Natural killer cell (primary cell): ENCODE measurements at regions not wholly inside any gene's neighbourhood (a gene's known extent, or its start where the extent isn't known, plus 50 kb on each side); places are given as distances from the start of the nearest gene placed in this dataset.

Experiments
- ATAC-seq, 3 donors: fragments of 150-1000 bp in 2 of 3; fragments of 200-7000 bp in 1 of 3; cut with Tn5 transposase; 1 replicate in 1 of 3; 2 replicates in 2 of 3; pipeline ENCODE4 v1.10.0; 2021; ENCODE audit warnings: mild to moderate bottlenecking in 2 of 3, moderate library complexity in 2 of 3
- DNase-seq, 2 donors: peaks; one replicate each; pipeline versions ENCODE4 v3.0.0 to v3.0.0-alpha.2; 2013 to 2021; ENCODE audit warnings: mixed read lengths in 1 of 2
- H3K27ac ChIP-seq: one replicate; pipeline ENCODE4 v1.5.1; 2013; ENCODE audit warnings: mild to moderate bottlenecking, low read length
- H3K27me3 ChIP-seq: one replicate; pipeline ENCODE4 v1.6.1; 2013; ENCODE audit warnings: low read length; ENCODE audit not compliant: control insufficient read depth, insufficient read depth
- H3K36me3 ChIP-seq: one replicate; pipeline ENCODE4 v1.6.1; 2013; ENCODE audit warnings: low read length; ENCODE audit not compliant: control insufficient read depth, insufficient read depth
- H3K4me1 ChIP-seq: one replicate; pipeline ENCODE4 v1.6.1; 2013; ENCODE audit warnings: low read length; ENCODE audit not compliant: control insufficient read depth, insufficient read depth
- H3K4me3 ChIP-seq: one replicate; pipeline ENCODE4 v1.5.1; 2013; ENCODE audit warnings: low read length
- H3K9me3 ChIP-seq: one replicate; pipeline ENCODE4 v1.6.1; 2013; ENCODE audit warnings: low read length; ENCODE audit not compliant: control insufficient read depth, insufficient read depth
- H3K27ac Mint-ChIP-seq, 2 donors: one replicate each; pipeline ENCODE4 v1.8.0; 2022; ENCODE audit warnings: mild to moderate bottlenecking in 2 of 2, mixed read lengths in 2 of 2, moderate library complexity in 1 of 2
- H3K27me3 Mint-ChIP-seq, 2 donors: one replicate each; pipeline ENCODE4 v1.8.0; 2022; ENCODE audit warnings: low read depth in 2 of 2, mixed read lengths in 2 of 2
- H3K36me3 Mint-ChIP-seq: one replicate; pipeline ENCODE4 v1.8.0; 2022; ENCODE audit warnings: mixed read lengths
- H3K4me1 Mint-ChIP-seq, 2 donors: one replicate each; pipeline ENCODE4 v1.8.0; 2022; ENCODE audit warnings: mixed read lengths in 2 of 2
- H3K4me3 Mint-ChIP-seq: one replicate; pipeline ENCODE4 v1.8.0; 2022; ENCODE audit warnings: mild to moderate bottlenecking, moderate library complexity, mixed read lengths
- H3K9me3 Mint-ChIP-seq, 2 donors: one replicate each; pipeline ENCODE4 v1.8.0; 2022; ENCODE audit warnings: mixed read lengths in 2 of 2
- CTCF ChIP-seq: fragments of 200-600 bp; IDR thresholded peaks from one replicate; pipeline ENCODE4 v1.8.0; 2022; ENCODE audit warnings: antibody characterized with exemption
- WGBS: methylation state at CpG from one replicate; pipeline ENCODE4 v1.1.7; 2013; ENCODE audit warnings: missing lambda C conversion rate; ENCODE audit not compliant: insufficient coverage; 5-methylcytosine and 5-hydroxymethylcytosine counted together
- intact Hi-C: fragments of 100-400 bp; cut with micrococcal nuclease; formaldehyde crosslinking; loops from one replicate; pipeline ENCODE4 v1.14.2; 2022

- intact Hi-C loops = no loop called here
- Histone ChIP-seq H3K9me3 (no peaks in the 10 kb centered on the region), H3K27me3 (no peaks in the 10 kb centered on the region), H3K4me3 (no peak overlapping the region), H3K36me3 (no peaks in the 10 kb centered on the region), H3K4me1 (no peaks in the 10 kb centered on the region), H3K27ac (no peak overlapping the region)
- no peak for DNase-seq
- Mint-ChIP-seq H3K27me3 (peaks cover 0 to under 1% of the 10 kb centered on the region in 2 donors), H3K9me3 (no peaks in the 10 kb centered on the region), H3K4me1 (no peaks in the 10 kb centered on the region), H3K27ac (no peak overlapping the region), H3K36me3 (no peaks in the 10 kb centered on the region), H3K4me3 (no peak overlapping the region)
- 80% methylated on average over 2 of the region's 3 CpGs for WGBS
- ATAC-seq = no peak
- no peak for TF ChIP-seq CTCF
These were observed 244.8 kb upstream of the NR4A3 start for GRCh38 chr9:99576876-99577275.

- DNase-seq (no peak), ATAC-seq (no peak)
- 92% methylated on average over 2 of the region's 2 CpGs for WGBS
- no peaks in the 10 kb centered on the region for H3K9me3 ChIP-seq
- TF ChIP-seq CTCF = no peak
- no peaks in the 10 kb centered on the region for H3K27me3 ChIP-seq
- no peak overlapping the region for H3K4me3 Mint-ChIP-seq
- H3K27ac ChIP-seq = no peak overlapping the region
- no peaks in the 10 kb centered on the region for H3K4me1 ChIP-seq
- no peaks in the 10 kb centered on the region for H3K36me3 Mint-ChIP-seq
- peaks cover 0 to 4% of the 10 kb centered on the region in 2 donors for H3K27me3 Mint-ChIP-seq
- H3K9me3 Mint-ChIP-seq = no peaks in the 10 kb centered on the region
- H3K27ac Mint-ChIP-seq = no peak overlapping the region
- no peak overlapping the region for H3K4me3 ChIP-seq
- no peaks in the 10 kb centered on the region for H3K36me3 ChIP-seq
- intact Hi-C loops = no loop called here
- H3K4me1 Mint-ChIP-seq = no peaks in the 10 kb centered on the region
These were observed 244.3 kb upstream of the NR4A3 start for GRCh38 chr9:99577351-99577750.

GRCh38 chr9:99578666-99579065, 243.0 kb upstream of the NR4A3 start:
- DNase-seq (no peak), ATAC-seq (no peak)
- intact Hi-C loops = no loop called here
- no peak overlapping the region for H3K27ac ChIP-seq
- WGBS = no CpG with 5 or more reads among the region's 1 CpG
- TF ChIP-seq CTCF = no peak
- Mint-ChIP-seq H3K4me3 (no peak overlapping the region), H3K27me3 (peaks cover 7 to 11% of the 10 kb centered on the region in 2 donors), H3K27ac (no peak overlapping the region), H3K4me1 (no peaks in the 10 kb centered on the region), H3K36me3 (no peaks in the 10 kb centered on the region), H3K9me3 (no peaks in the 10 kb centered on the region)
- no peaks in the 10 kb centered on the region for H3K36me3 ChIP-seq
- H3K27me3 ChIP-seq = no peaks in the 10 kb centered on the region
- H3K4me1 ChIP-seq = no peaks in the 10 kb centered on the region
- H3K4me3 ChIP-seq = no peak overlapping the region
- no peaks in the 10 kb centered on the region for H3K9me3 ChIP-seq

- Histone ChIP-seq H3K4me1 (no peaks in the 10 kb centered on the region), H3K9me3 (no peaks in the 10 kb centered on the region), H3K4me3 (no peak overlapping the region), H3K27ac (no peak overlapping the region), H3K27me3 (no peaks in the 10 kb centered on the region), H3K36me3 (no peaks in the 10 kb centered on the region)
- Mint-ChIP-seq H3K27me3 (peaks cover 9 to 12% of the 10 kb centered on the region in 2 donors), H3K9me3 (no peaks in the 10 kb centered on the region), H3K4me3 (no peak overlapping the region), H3K27ac (no peak overlapping the region), H3K36me3 (no peaks in the 10 kb centered on the region), H3K4me1 (no peaks in the 10 kb centered on the region)
- intact Hi-C loops = no loop called here
- no peak for TF ChIP-seq CTCF
- DNase-seq (no peak), ATAC-seq (no peak)
- 90% methylated on average over 3 of the region's 4 CpGs for WGBS
These were observed 241.7 kb upstream of the NR4A3 start for GRCh38 chr9:99579964-99580363.
